H1 (cell line): ENCODE measurements at regions not wholly inside any gene's neighbourhood (a gene's known extent, or its start where the extent isn't known, plus 50 kb on each side); places are given as distances from the start of the nearest gene placed in this dataset.

ENCODE experiments used
- CBX5 ChIP-seq: fragments of 300-800, 300-1000 bp; sonication (generic); IDR thresholded peaks from 2 replicates; pipeline ENCODE4 v1.7.1; 2016; ENCODE audit warnings: antibody characterized with exemption, low read length, low read depth

- no peak for TF ChIP-seq CBX5
These were observed 88.4 kb upstream of the GALNT15 start (continued) for GRCh38 chr3:16085884-16086608.
